ENCODE measurements at regions not wholly inside any gene's neighbourhood (a gene's known extent, or its start where the extent isn't known, plus 50 kb on each side); places are given as distances from the start of the nearest gene placed in this dataset.
A peak's percentile ranks its signal among the peaks of the same experiment; 100 is the strongest.

- in situ Hi-C loops (cut with MboI; ENCODE audit: low sequenced_read_pairs, unreplicated experiment): loop anchor here (25.0 kb wide), 1 partner anchor 1274 kb away; no protein-coding TSS in a partner anchor
- TF ChIP-seq CTCF (IDR thresholded peaks at IDR 0.05; ENCODE audit: borderline replicate concordance, control extremely low read depth, extremely low read depth, insufficient read depth, missing control alignments): no peak
- no peak for DNase-seq (ENCODE audit: low spot score)
Observed at GRCh38 chr9:107161338-107161737, 121.7 kb upstream of the RAD23B start.

DNA sequence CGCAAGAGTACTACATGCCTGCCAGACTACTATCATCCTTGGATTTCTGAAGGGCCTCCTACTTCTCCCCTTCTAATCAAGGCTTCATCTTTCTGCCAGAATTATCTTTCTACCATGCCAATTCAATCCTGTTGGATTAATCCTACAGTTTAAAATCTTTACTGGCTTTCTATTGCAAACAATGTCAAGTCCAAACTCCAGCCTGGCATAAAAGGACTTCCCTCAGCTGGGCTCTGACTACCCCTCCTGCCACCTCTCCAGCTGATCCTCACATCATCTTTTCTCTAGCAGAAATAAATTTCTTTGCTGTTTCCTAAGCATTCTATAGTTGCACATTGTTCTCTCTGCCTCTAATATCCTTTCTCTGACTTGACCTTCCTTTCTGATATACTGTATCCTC is 119.7 kb upstream of the RAD23B start:
- TF ChIP-seq CTCF (IDR thresholded peaks at IDR 0.05; ENCODE audit: borderline replicate concordance, control extremely low read depth, extremely low read depth, insufficient read depth, missing control alignments): no peak
- in situ Hi-C loops (cut with MboI; ENCODE audit: low sequenced_read_pairs, unreplicated experiment): loop anchor here (25.0 kb wide), 1 partner anchor 1276 kb away; no protein-coding TSS in a partner anchor
- no peak for DNase-seq (ENCODE audit: low spot score)

GRCh38 chr9:107169796-107170195 is 113.3 kb upstream of the RAD23B start:
- in situ Hi-C loops (cut with MboI; ENCODE audit: low sequenced_read_pairs, unreplicated experiment): loop anchor here (25.0 kb wide), 1 partner anchor 1282 kb away; no protein-coding TSS in a partner anchor
- TF ChIP-seq CTCF (IDR thresholded peaks at IDR 0.05; ENCODE audit: borderline replicate concordance, control extremely low read depth, extremely low read depth, insufficient read depth, missing control alignments): no peak
- DNase-seq (ENCODE audit: low spot score): no peak

DNA sequence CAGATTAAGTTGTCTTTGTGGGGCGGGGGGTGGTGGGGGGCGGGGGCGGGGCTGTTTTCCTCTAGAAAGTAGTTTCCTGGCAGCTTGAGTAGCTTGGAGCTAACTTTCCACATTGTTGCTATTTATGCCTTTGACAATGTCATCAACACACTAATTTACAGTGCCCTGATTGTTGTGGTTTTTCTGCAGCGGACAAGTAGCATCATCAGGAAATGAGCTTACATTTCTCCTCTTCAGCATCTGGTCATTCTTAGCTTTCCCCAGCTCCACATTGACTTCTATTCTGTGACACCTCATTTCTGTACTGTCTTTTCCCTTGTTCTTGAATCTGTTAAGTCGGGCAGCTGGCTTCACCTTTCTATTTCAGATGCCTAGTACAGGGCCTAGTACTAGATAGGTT is 112.3 kb upstream of the RAD23B start:
- DNase-seq (ENCODE audit: low spot score): no peak
- in situ Hi-C loops (cut with MboI; ENCODE audit: low sequenced_read_pairs, unreplicated experiment): loop anchor here (25.0 kb wide), 1 partner anchor 1284 kb away; no protein-coding TSS in a partner anchor
- TF ChIP-seq CTCF (IDR thresholded peaks at IDR 0.05; ENCODE audit: borderline replicate concordance, control extremely low read depth, extremely low read depth, insufficient read depth, missing control alignments): no peak

DNA sequence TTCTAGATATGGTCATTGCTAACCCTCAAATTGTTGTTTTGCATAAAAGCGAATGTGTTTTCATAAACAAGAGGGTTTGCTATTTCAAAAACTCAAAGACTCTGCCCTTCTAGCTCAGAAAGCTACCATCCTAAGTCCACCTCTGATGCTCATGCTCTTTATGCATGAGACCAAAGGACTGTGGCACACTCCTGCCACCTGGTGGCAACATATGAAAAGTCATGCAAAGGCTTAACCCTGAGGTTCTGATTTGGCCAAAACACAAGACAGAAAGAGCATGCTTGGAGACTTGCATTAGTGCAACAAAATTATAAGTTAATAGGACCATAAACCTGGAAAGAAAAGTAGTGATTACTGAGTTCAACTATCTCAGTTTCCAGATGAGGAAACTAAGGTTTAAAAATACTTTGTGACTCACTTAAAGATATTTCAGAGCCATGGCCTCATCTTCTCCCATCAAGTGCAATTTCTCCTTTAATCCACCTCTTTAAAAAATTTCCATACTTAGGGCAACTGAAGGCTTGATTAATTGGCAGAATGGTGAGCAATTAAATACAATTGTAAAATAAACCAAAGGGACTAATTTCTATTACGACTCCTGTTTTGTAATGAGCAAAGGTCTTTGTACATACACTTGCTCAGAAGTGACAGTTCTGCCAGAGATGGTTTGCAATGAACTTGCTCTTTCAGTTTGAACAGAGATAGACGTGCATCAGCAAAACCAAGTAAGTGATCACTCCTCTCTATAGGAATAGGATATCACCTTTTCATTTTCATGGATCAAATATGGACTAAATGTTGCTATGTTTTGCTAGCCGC is 110.7 kb upstream of the RAD23B start:
- DNase-seq (ENCODE audit: low spot score): peak; percentile 64
- in situ Hi-C loops (cut with MboI; ENCODE audit: low sequenced_read_pairs, unreplicated experiment): loop anchor here (25.0 kb wide), 1 partner anchor 1285 kb away; no protein-coding TSS in a partner anchor
- TF ChIP-seq CTCF (IDR thresholded peaks at IDR 0.05; ENCODE audit: borderline replicate concordance, control extremely low read depth, extremely low read depth, insufficient read depth, missing control alignments): peak; percentile 80

GRCh38 chr9:107172979-107173347 is 110.1 kb upstream of the RAD23B start:
- in situ Hi-C loops (cut with MboI; ENCODE audit: low sequenced_read_pairs, unreplicated experiment): loop anchor here (25.0 kb wide), 1 partner anchor 1286 kb away; no protein-coding TSS in a partner anchor
- no peak for DNase-seq (ENCODE audit: low spot score)
- no peak for TF ChIP-seq CTCF (IDR thresholded peaks at IDR 0.05; ENCODE audit: borderline replicate concordance, control extremely low read depth, extremely low read depth, insufficient read depth, missing control alignments)

All from GM13976 (cell line).